Astrocyte of the spinal cord (primary cell): ENCODE measurements at regions not wholly inside any gene's neighbourhood (a gene's known extent, or its start where the extent isn't known, plus 50 kb on each side); places are given as distances from the start of the nearest gene placed in this dataset.

ENCODE experiments used
- DNase-seq: peaks from one replicate; pipeline ENCODE4 v3.0.0; 2011; ENCODE audit warnings: low read depth, low spot score
- H3K4me3 ChIP-seq: 2 replicates; pipeline ENCODE4 v1.5.1; 2011; ENCODE audit warnings: low read depth, mild to moderate bottlenecking, low read length, moderate library complexity
- in situ Hi-C: cut with HindIII; loops from 2 replicates; pipeline ENCODE4 v1.10.0; 2017; ENCODE audit warnings: low sequenced_read_pairs
- TF ChIP-seq, protein P1 (sequence below): IDR thresholded peaks from 2 replicates; pipeline ENCODE4 v1.5.1; 2012; ENCODE audit warnings: low read depth, mild to moderate bottlenecking, low read length, inconsistent platforms

DNA sequence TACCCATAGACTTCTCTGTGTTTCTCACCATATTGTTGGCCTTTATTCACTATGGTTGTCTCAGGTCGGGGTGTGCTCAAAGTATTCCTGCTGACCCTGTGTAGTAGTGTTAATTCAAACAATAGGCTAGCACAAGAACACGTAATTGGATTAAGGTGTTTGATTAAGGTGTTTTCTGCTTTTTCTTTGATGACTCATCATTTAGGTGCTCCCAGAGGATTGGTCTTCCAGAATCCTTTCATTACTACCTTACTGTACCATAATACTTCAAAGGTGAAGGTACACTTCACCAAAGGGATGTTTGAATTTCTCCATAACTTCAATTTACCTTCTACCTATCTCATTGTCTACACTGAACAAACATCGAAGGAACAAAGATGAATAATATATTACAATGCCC lies 121.7 kb upstream of the CCDC160 start:
- no peak overlapping the region for H3K4me3 ChIP-seq
- in situ Hi-C loops = no loop called here
- TF ChIP-seq, protein P1, sequence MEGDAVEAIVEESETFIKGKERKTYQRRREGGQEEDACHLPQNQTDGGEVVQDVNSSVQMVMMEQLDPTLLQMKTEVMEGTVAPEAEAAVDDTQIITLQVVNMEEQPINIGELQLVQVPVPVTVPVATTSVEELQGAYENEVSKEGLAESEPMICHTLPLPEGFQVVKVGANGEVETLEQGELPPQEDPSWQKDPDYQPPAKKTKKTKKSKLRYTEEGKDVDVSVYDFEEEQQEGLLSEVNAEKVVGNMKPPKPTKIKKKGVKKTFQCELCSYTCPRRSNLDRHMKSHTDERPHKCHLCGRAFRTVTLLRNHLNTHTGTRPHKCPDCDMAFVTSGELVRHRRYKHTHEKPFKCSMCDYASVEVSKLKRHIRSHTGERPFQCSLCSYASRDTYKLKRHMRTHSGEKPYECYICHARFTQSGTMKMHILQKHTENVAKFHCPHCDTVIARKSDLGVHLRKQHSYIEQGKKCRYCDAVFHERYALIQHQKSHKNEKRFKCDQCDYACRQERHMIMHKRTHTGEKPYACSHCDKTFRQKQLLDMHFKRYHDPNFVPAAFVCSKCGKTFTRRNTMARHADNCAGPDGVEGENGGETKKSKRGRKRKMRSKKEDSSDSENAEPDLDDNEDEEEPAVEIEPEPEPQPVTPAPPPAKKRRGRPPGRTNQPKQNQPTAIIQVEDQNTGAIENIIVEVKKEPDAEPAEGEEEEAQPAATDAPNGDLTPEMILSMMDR = no peak
- no peak for DNase-seq

DNA sequence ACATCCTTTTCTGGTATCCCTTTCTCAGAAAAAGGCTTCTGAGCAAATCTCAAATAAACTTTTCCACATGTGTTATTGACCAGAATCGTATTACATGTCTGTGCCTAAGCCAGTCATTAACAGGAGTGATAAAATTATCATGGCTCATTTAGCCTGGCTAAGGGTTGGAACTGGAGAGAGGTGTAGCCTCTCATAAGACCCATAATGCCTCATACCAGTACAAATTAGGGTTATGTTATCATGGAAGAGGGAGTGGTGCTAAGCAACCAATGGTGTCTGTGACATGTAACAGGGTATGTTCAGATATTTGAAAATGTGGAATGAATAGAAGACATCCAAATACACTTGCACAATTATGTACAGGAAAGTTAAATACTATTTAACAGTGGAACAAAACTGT lies 99.6 kb upstream of the CCDC160 start:
- TF ChIP-seq, protein P1 = no peak
- no peak for DNase-seq
- H3K4me3 ChIP-seq = no peak overlapping the region
- in situ Hi-C loops = no loop called here

DNA sequence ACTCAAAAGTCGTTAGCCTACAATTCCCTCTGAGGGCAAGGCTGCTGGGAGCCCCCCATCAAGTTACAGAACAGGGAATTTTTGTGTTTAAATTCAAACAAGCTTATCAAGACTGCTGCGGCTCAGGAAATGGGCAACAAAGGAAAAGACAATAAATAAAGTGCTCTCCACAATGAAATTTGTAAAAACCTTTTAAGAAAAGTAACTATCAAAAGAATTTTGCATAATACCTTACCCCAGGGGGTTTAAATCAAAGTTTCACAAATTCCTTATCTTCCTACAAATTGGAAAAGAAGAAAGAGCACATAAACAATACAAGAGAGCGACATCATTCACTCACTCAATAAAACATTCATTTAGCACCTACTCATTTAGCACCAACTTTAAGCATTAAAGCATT lies 97.9 kb upstream of the CCDC160 start:
- in situ Hi-C loops = no loop called here
- H3K4me3 ChIP-seq = no peak overlapping the region
- TF ChIP-seq, protein P1 = no peak
- no peak for DNase-seq

DNA sequence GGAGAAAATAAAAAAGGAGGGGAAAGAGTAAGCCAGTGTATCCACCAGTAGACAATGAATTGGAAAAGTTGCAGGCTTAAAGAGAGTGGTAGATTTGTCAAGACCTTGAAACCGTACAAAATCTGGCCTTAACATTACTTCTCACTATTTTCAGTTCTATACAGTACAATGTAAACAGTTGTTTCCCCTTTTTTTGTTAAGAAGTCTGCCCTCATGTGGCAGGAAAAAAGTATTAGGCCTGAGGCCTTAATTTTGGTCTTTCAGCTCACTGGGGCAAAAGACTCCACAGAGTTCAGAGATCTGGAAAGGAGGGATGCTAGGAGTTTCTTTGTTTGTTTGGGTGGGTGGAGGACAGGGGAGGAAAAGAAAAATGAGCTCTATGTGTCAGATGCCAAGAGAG lies 92.8 kb upstream of the CCDC160 start:
- H3K4me3 ChIP-seq = no peak overlapping the region
- TF ChIP-seq, protein P1 = peak; percentile 49
- in situ Hi-C loops = no loop called here
- DNase-seq = no peak

DNA sequence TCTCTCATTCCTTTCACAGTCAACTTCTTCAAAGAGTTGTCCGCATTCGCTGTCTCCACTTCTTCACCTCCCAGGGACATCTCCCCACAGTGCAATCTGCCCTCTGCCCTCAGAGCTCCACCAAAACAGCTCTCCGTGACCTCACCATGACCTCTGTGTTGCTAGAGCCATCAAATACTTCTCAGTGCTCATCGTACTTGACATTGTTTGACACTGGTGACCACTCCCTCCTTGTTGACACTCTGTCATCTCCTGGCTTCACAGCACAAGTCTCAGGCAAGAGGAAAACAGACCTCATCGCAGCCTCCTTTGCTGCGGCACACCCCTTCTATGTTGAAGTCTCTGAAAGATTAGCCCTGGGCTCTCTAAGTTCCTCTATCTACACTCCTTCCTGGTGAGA lies 90.5 kb upstream of the CCDC160 start:
- H3K4me3 ChIP-seq = no peak overlapping the region
- DNase-seq = no peak
- TF ChIP-seq, protein P1 = no peak
- in situ Hi-C loops = no loop called here

DNA sequence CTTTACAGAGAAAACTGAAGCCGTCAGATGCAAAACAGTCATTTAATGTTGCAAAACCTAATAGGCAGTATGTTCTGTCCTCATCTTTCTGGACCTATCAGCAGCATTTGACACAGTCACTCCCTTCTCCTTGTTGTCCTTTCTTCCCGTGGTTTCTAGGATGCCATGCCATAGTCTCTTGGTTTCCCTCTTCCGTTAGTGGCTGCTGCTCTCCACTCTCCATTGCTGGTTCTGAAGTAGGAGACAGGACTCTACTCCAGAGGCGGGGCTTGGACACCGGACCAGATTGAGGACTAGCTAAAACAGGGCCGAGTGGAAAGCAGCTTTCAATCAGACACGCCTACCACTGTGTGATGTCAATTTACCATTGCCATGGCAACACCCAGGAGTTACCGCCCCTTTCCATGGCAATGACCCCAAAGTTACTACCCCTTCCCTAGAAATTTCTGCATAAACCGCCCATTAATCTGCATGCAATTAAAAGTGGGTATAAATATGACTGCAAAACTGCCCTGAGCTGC lies 88.8 kb upstream of the CCDC160 start:
- TF ChIP-seq, protein P1 = no peak
- in situ Hi-C loops = no loop called here
- DNase-seq = no peak
- H3K4me3 ChIP-seq = no peak overlapping the region

DNA sequence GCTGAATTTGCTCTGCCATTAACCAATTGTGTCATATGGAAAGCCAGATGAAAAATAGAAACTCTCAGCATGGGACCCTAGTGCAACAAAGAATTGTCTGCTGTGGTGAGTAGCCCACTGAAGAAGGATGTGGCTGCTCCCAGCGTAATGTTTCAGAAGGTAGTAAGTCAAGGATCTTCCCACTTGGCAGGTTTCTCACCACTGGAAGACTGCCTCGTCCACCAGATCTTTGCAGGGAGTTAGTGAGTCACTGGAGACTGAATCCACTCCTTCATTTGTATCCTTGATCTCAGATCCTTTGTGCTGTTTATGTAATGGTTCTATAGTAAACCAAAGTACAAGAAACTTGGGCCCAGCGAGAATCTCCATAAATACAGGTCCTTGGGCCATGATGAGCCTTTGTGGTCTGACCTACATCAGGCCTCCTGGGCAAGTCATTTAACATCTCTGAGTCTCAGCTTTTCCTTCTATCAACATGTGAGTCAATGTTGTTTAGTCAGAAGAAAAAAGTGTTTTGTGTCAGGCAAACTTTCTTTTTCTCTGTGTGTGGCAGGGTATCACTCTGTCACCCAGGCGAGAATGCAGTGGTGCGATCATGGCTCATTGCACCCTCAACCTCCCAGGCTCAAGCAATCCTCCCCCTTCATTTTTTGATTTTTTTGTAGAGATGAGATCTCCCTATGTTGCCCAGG lies 78.0 kb upstream of the CCDC160 start:
- peak; percentile 34 for DNase-seq
- in situ Hi-C loops = no loop called here
- TF ChIP-seq, protein P1 = no peak

More for the DNA sequence above, 78.0 kb upstream of the CCDC160 start:
- H3K4me3 ChIP-seq = no peak overlapping the region
